ENCODE measurements at regions not wholly inside any gene's neighbourhood (a gene's known extent, or its start where the extent isn't known, plus 50 kb on each side); places are given as distances from the start of the nearest gene placed in this dataset.
A peak's percentile ranks its signal among the peaks of the same experiment; 100 is the strongest.
"Not testable (repeated sequence)": the region's sequence is repeated elsewhere in the genome, so short reads cannot be mapped to it uniquely, and the experiment has no call there.

- H3K4me3 ChIP-seq: peak overlapping the region in 1 of 7 experiments; percentile 3
- H3K27ac ChIP-seq: peak overlapping the region in 1 of 21 experiments; percentile 50
Measured at GRCh38 chr2:393711-394696, 106.1 kb upstream of the ALKAL2 start.

- H3K27ac ChIP-seq: no peak overlapping the region
- no peak overlapping the region for H3K4me3 ChIP-seq
Measured at GRCh38 chr2:392926-393280, 105.0 kb upstream of the ALKAL2 start.

- Histone ChIP-seq H3K27ac (no peak overlapping the region), H3K4me3 (no peak overlapping the region)
Measured at GRCh38 chr2:392181-392925, 104.5 kb upstream of the ALKAL2 start.

- H3K4me3 ChIP-seq: no peak overlapping the region
- no peak overlapping the region for H3K27ac ChIP-seq
Measured at GRCh38 chr2:391696-392095, 103.8 kb upstream of the ALKAL2 start.

GRCh38 chr2:390959-391358 is 103.1 kb upstream of the ALKAL2 start:
- Histone ChIP-seq H3K4me3 (no peak overlapping the region), H3K27ac (no peak overlapping the region)

- not testable (repeated sequence) for H3K27ac ChIP-seq, H3K4me3 ChIP-seq
Measured at GRCh38 chr2:389985-390384, 102.1 kb upstream of the ALKAL2 start.

- not testable (repeated sequence) for H3K4me3 ChIP-seq, H3K27ac ChIP-seq
Measured at GRCh38 chr2:388752-389151, 100.9 kb upstream of the ALKAL2 start.

- no peak overlapping the region for H3K4me3 ChIP-seq
- H3K27ac ChIP-seq: no peak overlapping the region
Measured at GRCh38 chr2:387980-388421, 100.1 kb upstream of the ALKAL2 start.

- Histone ChIP-seq H3K27ac (no peak overlapping the region), H3K4me3 (no peak overlapping the region)
Measured at GRCh38 chr2:386406-387103, 98.7 kb upstream of the ALKAL2 start.

- H3K27ac ChIP-seq: no peak overlapping the region
- no peak overlapping the region for H3K4me3 ChIP-seq
Measured at GRCh38 chr2:385785-386184, 97.9 kb upstream of the ALKAL2 start.

- Histone ChIP-seq H3K27ac (no peak overlapping the region), H3K4me3 (no peak overlapping the region)
Measured at GRCh38 chr2:385061-385460, 97.2 kb upstream of the ALKAL2 start.

GRCh38 chr2:383888-384287 is 96.0 kb upstream of the ALKAL2 start:
- H3K4me3 ChIP-seq: no peak overlapping the region
- no peak overlapping the region for H3K27ac ChIP-seq

- H3K27ac ChIP-seq: peak overlapping the region in 1 of 21 experiments; percentile 17
- no peak overlapping the region for H3K4me3 ChIP-seq
Measured at GRCh38 chr2:383178-383577, 95.3 kb upstream of the ALKAL2 start.

GRCh38 chr2:382728-383022 is 94.8 kb upstream of the ALKAL2 start:
- Histone ChIP-seq H3K4me3 (no peak overlapping the region), H3K27ac (no peak overlapping the region)

GRCh38 chr2:381941-382727 is 94.2 kb upstream of the ALKAL2 start:
- no peak overlapping the region for H3K27ac ChIP-seq

GRCh38 chr2:381181-381580 is 93.3 kb upstream of the ALKAL2 start:
- no peak overlapping the region for H3K27ac ChIP-seq

More at GRCh38 chr2:381941-382727, 94.2 kb upstream of the ALKAL2 start:
- H3K4me3 ChIP-seq: no peak overlapping the region

GRCh38 chr2:380772-381171 is 92.9 kb upstream of the ALKAL2 start:
- Histone ChIP-seq H3K27ac (no peak overlapping the region), H3K4me3 (no peak overlapping the region)

More at GRCh38 chr2:381181-381580, 93.3 kb upstream of the ALKAL2 start:
- H3K4me3 ChIP-seq: no peak overlapping the region

- Histone ChIP-seq H3K27ac (no peak overlapping the region), H3K4me3 (no peak overlapping the region)
Measured at GRCh38 chr2:380221-380620, 92.3 kb upstream of the ALKAL2 start.

- no peak overlapping the region for H3K4me3 ChIP-seq
- no peak overlapping the region for H3K27ac ChIP-seq
Measured at GRCh38 chr2:379778-380177, 91.9 kb upstream of the ALKAL2 start.

- Histone ChIP-seq H3K4me3 (no peak overlapping the region), H3K27ac (no peak overlapping the region)
Measured at GRCh38 chr2:378364-378763, 90.5 kb upstream of the ALKAL2 start.
